ENCODE measurements at regions not wholly inside any gene's neighbourhood (a gene's known extent, or its start where the extent isn't known, plus 50 kb on each side); places are given as distances from the start of the nearest gene placed in this dataset.

- peak; percentile 31 for ATAC-seq
- no peak for TF ChIP-seq BACH2 (CRISPR knock-in tag; IDR thresholded peaks at IDR 0.05; ENCODE audit: borderline replicate concordance)
- no peak for TF ChIP-seq ISL1 (CRISPR knock-in tag; IDR thresholded peaks at IDR 0.05)
- no peak for TF ChIP-seq ZNF565 (CRISPR knock-in tag; conservative IDR thresholded peaks at IDR 0.05; ENCODE audit: low read depth)
- no peak for TF ChIP-seq ESRRG (CRISPR knock-in tag; IDR thresholded peaks at IDR 0.05)
- TF ChIP-seq, protein P1, sequence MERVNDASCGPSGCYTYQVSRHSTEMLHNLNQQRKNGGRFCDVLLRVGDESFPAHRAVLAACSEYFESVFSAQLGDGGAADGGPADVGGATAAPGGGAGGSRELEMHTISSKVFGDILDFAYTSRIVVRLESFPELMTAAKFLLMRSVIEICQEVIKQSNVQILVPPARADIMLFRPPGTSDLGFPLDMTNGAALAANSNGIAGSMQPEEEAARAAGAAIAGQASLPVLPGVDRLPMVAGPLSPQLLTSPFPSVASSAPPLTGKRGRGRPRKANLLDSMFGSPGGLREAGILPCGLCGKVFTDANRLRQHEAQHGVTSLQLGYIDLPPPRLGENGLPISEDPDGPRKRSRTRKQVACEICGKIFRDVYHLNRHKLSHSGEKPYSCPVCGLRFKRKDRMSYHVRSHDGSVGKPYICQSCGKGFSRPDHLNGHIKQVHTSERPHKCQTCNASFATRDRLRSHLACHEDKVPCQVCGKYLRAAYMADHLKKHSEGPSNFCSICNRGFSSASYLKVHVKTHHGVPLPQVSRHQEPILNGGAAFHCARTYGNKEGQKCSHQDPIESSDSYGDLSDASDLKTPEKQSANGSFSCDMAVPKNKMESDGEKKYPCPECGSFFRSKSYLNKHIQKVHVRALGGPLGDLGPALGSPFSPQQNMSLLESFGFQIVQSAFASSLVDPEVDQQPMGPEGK (CRISPR knock-in tag; IDR thresholded peaks at IDR 0.05; ENCODE audit: borderline replicate concordance): no peak
- TF ChIP-seq OSR1 (CRISPR knock-in tag; IDR thresholded peaks at IDR 0.05): no peak
- TF ChIP-seq ARNTL (CRISPR knock-in tag; IDR thresholded peaks at IDR 0.05; ENCODE audit: borderline replicate concordance, low read depth): no peak
- no peak for TF ChIP-seq SNAI2 (CRISPR knock-in tag; IDR thresholded peaks at IDR 0.05)
- no peak for TF ChIP-seq RARB (CRISPR knock-in tag; IDR thresholded peaks at IDR 0.05)
- no peak for TF ChIP-seq ZNF8 (CRISPR knock-in tag; IDR thresholded peaks at IDR 0.05)
- no peak for TF ChIP-seq TCF4 (CRISPR knock-in tag; IDR thresholded peaks at IDR 0.05; ENCODE audit: borderline replicate concordance)
- TF ChIP-seq, protein P2, sequence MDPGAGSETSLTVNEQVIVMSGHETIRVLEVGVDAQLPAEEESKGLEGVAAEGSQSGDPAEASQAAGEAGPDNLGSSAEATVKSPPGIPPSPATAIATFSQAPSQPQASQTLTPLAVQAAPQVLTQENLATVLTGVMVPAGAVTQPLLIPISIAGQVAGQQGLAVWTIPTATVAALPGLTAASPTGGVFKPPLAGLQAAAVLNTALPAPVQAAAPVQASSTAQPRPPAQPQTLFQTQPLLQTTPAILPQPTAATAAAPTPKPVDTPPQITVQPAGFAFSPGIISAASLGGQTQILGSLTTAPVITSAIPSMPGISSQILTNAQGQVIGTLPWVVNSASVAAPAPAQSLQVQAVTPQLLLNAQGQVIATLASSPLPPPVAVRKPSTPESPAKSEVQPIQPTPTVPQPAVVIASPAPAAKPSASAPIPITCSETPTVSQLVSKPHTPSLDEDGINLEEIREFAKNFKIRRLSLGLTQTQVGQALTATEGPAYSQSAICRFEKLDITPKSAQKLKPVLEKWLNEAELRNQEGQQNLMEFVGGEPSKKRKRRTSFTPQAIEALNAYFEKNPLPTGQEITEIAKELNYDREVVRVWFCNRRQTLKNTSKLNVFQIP (CRISPR knock-in tag; IDR thresholded peaks at IDR 0.05; ENCODE audit: borderline replicate concordance, low read depth): no peak
- TF ChIP-seq ZFP30 (CRISPR knock-in tag; IDR thresholded peaks at IDR 0.05): no peak
- TF ChIP-seq GLIS3 (CRISPR knock-in tag; IDR thresholded peaks at IDR 0.05): no peak
- TF ChIP-seq TOX (CRISPR knock-in tag; IDR thresholded peaks at IDR 0.05; ENCODE audit: borderline replicate concordance): no peak
- no peak for TF ChIP-seq TSHZ2 (CRISPR knock-in tag; IDR thresholded peaks at IDR 0.05)
Observed at GRCh38 chr15:39238443-39238842, 342.4 kb upstream of the THBS1 start.

- 0 out of 2 replicates have a peak, but pooled peaks have one; percentile 10 for TF ChIP-seq ISL1 (CRISPR knock-in tag; IDR thresholded peaks at IDR 0.05)
- TF ChIP-seq ZNF70 (CRISPR knock-in tag; IDR thresholded peaks at IDR 0.05): no peak
Observed at GRCh38 chr15:39239562-39239961, 341.3 kb upstream of the THBS1 start.

DNA sequence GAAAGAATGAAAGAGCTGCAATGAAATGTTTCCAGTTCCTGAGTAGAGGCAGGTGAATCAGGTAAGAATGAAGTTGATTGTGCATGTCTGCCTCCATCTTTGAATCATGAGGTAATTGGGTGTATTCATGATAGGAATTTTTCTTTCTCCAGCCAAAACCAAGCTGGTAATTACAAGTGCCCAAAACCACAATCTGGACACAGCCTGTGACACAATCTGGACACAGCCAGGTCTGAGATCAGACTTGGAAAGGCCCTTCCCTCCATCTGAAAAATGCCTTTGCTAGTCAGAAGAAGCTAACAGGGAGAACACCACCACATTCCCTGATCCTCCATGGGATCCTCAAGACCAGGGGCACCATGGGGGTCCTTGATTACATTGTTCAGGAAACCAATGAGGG lies 338.5 kb upstream of the THBS1 start:
- TF ChIP-seq GLIS3 (CRISPR knock-in tag; IDR thresholded peaks at IDR 0.05) (no peak), CREB5 (CRISPR knock-in tag; IDR thresholded peaks at IDR 0.05; ENCODE audit: low read depth) (no peak), BACH2 (CRISPR knock-in tag; IDR thresholded peaks at IDR 0.05; ENCODE audit: borderline replicate concordance) (no peak), TSHZ2 (CRISPR knock-in tag; IDR thresholded peaks at IDR 0.05) (no peak), TCF4 (CRISPR knock-in tag; IDR thresholded peaks at IDR 0.05; ENCODE audit: borderline replicate concordance) (no peak), SNAI2 (CRISPR knock-in tag; IDR thresholded peaks at IDR 0.05) (no peak), ZFP3 (CRISPR knock-in tag; IDR thresholded peaks at IDR 0.05) (no peak), ARNTL (CRISPR knock-in tag; IDR thresholded peaks at IDR 0.05; ENCODE audit: borderline replicate concordance, low read depth) (no peak), ZNF565 (CRISPR knock-in tag; conservative IDR thresholded peaks at IDR 0.05; ENCODE audit: low read depth) (no peak), ZFP30 (CRISPR knock-in tag; IDR thresholded peaks at IDR 0.05) (no peak)
- no peak for ATAC-seq

More at GRCh38 chr15:39239562-39239961, 341.3 kb upstream of the THBS1 start:
- no peak; the same call in 2 of the 3 replicates for ATAC-seq
